IPS-NIHi11 (cell line): ENCODE measurements at regions not wholly inside any gene's neighbourhood (a gene's known extent, or its start where the extent isn't known, plus 50 kb on each side); places are given as distances from the start of the nearest gene placed in this dataset.
"Not testable (repeated sequence)": the region's sequence is repeated elsewhere in the genome, so short reads cannot be mapped to it uniquely, and the experiment has no call there.

Source experiments
- DNase-seq: peaks from one replicate; pipeline ENCODE4 v3.0.0; 2012; ENCODE audit warnings: mixed read lengths, low spot score

- DNase-seq: no peak
Observed at GRCh38 chr1:242813490-242814091, 289.1 kb upstream of the PLD5 start.

DNA sequence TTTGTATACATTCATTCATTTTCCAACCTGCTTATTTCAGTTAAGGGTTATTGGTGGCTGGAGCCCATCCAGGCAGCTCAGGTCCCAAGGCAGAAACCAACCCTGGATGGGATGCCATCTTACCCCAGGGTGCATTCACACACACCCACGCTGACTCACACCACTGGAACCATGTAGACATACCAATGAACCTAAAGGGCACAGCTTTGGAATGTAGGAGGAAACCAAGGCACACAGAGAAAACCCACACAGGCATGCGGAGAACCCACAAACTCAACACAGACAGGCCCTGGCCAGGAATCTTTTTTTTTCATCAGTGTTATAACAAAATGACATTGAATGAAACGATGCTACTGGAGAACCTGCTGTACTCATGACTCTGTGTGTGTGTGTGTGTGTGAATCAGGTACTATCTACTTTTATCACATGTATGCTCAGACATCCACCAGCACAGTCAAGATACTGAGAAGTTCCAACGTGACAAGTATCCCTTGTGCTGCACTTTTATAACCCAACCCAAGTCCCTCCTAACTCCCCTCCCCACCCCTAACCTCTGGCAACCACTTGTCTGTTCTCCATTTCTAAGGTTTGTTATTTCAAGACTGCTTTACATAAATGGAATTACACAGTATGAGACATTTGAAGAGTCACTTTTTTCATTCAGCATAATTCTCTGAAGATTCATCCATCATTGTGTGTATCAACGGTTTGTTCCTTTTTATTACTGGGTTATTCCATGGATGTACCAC lies 286.8 kb upstream of the PLD5 start:
- DNase-seq: no peak

DNA sequence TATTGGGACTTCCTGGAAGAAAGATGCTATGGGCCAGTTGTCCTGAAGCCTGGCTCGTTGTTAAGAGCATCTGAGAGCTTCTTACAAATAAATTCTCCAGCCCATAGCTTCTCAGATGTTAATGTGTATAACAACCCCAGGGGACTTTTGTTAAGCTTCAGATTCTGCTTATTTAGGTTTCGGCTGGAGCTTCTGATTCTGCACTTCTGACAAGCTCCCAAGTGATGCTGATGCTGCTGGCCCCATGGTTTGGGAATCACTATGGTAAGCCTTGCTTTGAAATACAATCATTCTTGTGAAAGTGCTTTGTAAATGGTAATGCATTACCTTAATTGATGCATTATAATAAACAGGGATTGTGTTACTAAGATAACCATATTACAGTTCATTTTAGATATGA lies 281.8 kb upstream of the PLD5 start:
- DNase-seq: no peak

- not testable (repeated sequence) for DNase-seq
Observed at GRCh38 chr1:242805360-242805759, 280.9 kb upstream of the PLD5 start.

GRCh38 chr1:242802973-242803372 lies 278.5 kb upstream of the PLD5 start:
- no peak for DNase-seq

DNA sequence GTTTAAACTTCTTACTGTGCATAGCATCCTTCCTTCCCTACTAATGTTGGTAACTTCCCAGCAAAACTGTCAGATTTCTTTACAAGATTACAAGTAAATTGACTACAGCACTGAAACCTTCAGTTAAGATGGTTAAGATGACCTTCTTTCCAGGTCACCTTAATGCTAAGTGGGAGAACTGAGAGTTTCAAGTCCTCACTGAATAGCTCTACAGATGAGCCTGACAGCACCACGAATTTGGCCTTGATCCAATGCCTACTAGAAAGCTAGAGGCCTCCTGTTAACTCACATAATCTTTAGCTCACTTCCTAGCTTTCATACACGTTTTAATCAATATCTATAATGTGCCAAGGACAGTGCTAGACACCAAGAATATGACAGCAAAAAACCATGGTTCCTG lies 276.0 kb upstream of the PLD5 start:
- DNase-seq: no peak

DNA sequence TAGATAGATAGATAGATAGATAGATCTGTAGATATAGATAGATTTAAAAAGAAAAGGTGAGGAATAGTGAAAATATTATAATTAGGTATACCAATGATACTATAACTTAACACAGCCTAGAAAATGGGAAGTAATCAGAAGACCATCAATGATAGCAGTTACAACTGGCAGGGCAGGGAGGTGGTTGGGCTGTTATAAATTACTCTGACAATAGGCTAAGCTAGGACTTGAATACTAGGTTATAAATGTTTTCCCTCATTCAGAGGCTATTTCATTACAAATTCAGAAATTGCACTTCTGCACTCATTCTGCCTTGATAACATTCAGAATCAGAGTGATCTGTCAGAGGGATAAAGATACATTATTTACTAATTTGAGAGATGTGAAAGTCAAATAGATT lies 273.4 kb upstream of the PLD5 start:
- DNase-seq: no peak

- DNase-seq: no peak
Observed at GRCh38 chr1:242788771-242789170, 264.3 kb upstream of the PLD5 start.

DNA sequence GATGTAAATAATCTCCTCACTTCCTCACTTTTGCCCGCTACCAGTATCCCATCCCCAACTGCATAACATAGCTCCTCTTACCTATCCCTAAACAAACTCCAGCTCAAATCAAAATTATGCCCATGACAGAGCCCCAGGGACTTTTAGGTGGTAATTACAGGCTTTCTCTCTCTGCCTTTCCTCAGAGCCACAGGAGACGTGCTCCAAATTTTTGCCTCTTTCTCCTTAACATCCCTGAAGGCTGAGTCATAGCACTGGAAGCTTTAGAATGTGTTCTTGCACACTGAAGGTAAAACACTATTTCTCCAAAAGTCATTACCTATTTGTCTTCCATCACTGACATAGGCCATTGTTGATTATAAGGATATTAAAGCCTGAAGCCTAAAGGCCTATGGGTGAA lies 263.5 kb upstream of the PLD5 start:
- no peak for DNase-seq

DNA sequence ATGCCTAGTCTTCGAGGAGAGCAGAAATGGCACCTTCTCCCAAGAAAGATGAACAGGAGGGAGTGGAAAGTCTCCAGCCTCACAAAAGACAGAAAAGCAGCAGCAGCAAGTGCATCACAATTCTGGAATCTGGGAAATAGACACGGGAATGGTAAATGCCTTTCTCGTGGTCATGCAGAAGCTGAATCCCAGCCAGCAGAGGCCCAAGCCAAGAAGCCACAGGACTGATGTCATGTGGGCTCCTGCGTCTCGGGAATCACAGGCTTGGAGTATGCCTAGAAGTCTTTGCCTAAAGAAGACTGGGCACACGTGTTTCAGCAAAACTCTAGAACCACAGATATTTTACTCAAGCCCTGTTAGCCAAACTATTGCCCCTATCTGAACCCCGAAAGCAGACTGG lies 260.3 kb upstream of the PLD5 start:
- no peak for DNase-seq

GRCh38 chr1:242784084-242784483 lies 259.6 kb upstream of the PLD5 start:
- DNase-seq: no peak

- DNase-seq: no peak
Observed at GRCh38 chr1:242774256-242774655, 249.8 kb upstream of the PLD5 start.

- no peak for DNase-seq
Observed at GRCh38 chr1:242770366-242770765, 245.9 kb upstream of the PLD5 start.

DNA sequence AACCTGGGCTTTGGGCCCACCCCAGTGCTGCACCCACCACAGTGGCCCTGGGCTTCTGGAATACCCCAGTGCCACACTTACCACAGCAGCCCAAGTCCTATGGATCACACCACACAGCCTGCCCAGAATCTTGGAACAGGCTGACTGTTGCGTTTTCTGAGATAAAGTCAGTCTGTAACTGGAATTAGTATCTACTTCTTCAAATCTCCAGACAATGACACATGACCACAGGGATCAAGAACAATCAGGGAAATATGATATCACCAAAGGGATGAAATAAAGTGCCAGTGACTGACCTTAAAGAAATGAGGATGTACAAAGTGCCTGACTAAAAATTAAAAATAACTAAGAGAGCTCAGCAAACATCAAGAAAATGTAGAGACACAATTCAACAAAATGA lies 239.7 kb upstream of the PLD5 start:
- DNase-seq: no peak

- no peak for DNase-seq
Observed at GRCh38 chr1:242761556-242761955, 237.1 kb upstream of the PLD5 start.

- no peak for DNase-seq
Observed at GRCh38 chr1:242754926-242755325, 230.4 kb upstream of the PLD5 start.

DNA sequence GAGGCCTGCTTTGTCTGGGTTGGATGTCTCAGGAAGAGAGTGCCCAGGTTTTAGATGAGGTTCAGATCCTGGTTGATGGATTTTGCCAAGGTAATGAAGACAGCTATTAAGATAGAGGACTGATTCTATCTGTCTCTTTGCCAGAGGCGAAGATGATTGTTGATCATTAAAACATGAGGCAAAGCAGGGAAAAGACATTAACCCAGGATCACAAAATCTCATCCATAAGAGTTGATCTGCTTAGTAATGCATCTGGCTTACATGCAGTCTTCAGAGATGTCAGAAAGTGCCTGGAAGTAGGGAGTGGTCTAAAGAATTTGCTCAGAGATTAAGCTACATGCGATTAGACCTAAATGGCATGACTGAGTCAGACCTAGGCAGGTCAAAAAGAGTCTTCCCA lies 229.6 kb upstream of the PLD5 start:
- DNase-seq: no peak

DNA sequence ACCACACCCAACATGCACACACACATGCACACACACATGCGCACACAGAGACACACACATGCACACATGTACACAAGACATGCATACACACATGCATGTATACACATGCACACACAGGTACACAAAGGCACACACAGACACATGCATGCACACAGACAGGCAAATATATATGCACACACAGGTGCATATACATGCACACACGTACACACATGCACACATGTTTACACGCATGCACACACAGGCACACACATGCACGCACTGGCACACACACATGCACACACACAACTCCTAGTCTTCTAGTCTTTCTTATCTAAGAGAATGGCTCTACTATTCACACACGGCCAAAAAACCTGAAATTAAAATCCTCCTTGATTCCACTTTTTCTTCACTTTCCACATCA lies 222.7 kb upstream of the PLD5 start:
- DNase-seq: no peak

DNA sequence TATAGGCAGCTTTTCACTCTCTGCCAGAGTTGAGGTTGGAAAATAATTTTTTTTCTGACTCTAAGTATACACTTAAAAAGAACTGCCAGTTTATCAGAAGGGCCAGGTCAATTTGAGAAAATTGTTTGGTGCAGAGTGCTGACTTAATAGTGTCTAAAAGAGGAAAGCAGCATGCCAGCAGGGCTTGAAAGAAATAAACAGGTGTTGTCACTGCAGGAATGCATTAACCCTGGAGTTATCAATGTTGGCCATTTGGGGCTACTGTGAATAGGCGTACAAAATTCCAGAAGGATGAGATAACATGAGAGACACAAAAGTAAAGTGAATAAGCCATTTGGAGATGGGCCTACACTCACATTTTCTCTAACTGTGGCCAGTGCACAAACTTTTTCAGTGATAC lies 220.6 kb upstream of the PLD5 start:
- no peak for DNase-seq

DNA sequence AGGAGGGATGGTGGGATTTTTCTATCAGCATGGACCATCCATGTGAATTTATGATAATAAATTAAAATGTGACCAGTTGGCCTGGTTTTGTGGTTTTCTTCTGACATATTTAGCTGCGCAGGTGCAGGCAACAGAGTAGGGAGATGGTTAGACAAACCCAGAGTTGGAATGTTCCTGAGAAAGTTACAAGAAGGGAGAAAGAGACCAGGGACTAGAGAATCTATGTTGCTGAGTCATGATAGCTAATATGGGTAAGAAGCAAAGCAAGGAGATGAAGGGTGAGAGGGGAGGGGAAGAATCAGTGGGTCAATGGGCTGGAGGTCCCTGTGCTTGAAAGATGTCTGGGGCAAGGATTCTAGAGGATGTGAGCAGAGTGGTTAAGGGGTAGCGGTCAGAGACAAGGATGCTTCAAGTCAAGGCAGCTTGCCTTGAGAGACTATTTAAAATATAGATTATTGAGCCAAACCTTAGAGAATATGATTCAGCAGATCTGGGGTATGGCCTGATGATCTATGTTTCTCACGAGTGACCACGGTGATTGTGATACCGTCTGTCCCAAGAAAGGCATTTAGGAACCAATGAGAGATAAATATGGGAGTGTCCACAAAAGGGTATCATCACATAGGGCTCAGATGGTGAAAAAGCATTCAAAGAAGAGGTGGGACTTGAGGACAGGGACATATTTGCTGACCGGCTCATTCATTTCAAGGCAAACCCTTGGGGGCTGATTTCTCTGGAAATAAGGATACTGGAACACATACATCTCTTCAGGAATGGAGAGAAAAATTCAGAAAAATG lies 219.7 kb upstream of the PLD5 start:
- no peak for DNase-seq

- DNase-seq: no peak
Observed at GRCh38 chr1:242738702-242739645, 214.5 kb upstream of the PLD5 start.

GRCh38 chr1:242736611-242737010 lies 212.1 kb upstream of the PLD5 start:
- DNase-seq: no peak
